SKM-1 treated with dmso at 0.1 percent for 144 hours (cell line): ENCODE measurements at regions not wholly inside any gene's neighbourhood (a gene's known extent, or its start where the extent isn't known, plus 50 kb on each side); places are given as distances from the start of the nearest gene placed in this dataset.
"Not testable (repeated sequence)": the region's sequence is repeated elsewhere in the genome, so short reads cannot be mapped to it uniquely, and the experiment has no call there.

ENCODE experiments used
- DNase-seq: peaks from one replicate; lab custom pipeline; 2025; ENCODE audit not compliant: unreplicated experiment; lab: John Stamatoyannopoulos, UW

GRCh38 chr12:84075991-84076390, 836.6 kb downstream of the SLC6A15 start:
- DNase-seq, result no peak

GRCh38 chr12:84073401-84073800, 839.2 kb downstream of the SLC6A15 start:
- no peak for DNase-seq

GRCh38 chr12:84072961-84073360, 839.6 kb downstream of the SLC6A15 start:
- no peak for DNase-seq

- DNase-seq, result no peak
These were observed 842.3 kb downstream of the SLC6A15 start for GRCh38 chr12:84070292-84070691.

GRCh38 chr12:84069699-84070098, 842.9 kb downstream of the SLC6A15 start:
- no peak for DNase-seq

GRCh38 chr12:84069198-84069597, 843.4 kb downstream of the SLC6A15 start:
- DNase-seq, result no peak

- no peak for DNase-seq
These were observed 854.5 kb downstream of the SLC6A15 start for GRCh38 chr12:84058136-84058535.

GRCh38 chr12:84054811-84055210, 857.8 kb downstream of the SLC6A15 start:
- DNase-seq, result no peak

GRCh38 chr12:84047881-84048280, 864.7 kb downstream of the SLC6A15 start:
- no peak for DNase-seq

GRCh38 chr12:84046859-84047258, 865.7 kb downstream of the SLC6A15 start:
- DNase-seq, result no peak

GRCh38 chr12:84043355-84043754, 869.2 kb downstream of the SLC6A15 start:
- DNase-seq, result no peak

GRCh38 chr12:84038242-84038641, 874.4 kb downstream of the SLC6A15 start:
- DNase-seq, result no peak

GRCh38 chr12:84036912-84037311, 875.7 kb downstream of the SLC6A15 start:
- no peak for DNase-seq

GRCh38 chr12:84035766-84036165, 876.8 kb downstream of the SLC6A15 start:
- no peak for DNase-seq

GRCh38 chr12:84034871-84035270, 877.7 kb downstream of the SLC6A15 start:
- DNase-seq, result no peak

- no peak for DNase-seq
These were observed 879.4 kb downstream of the SLC6A15 start for GRCh38 chr12:84033162-84033561.

- DNase-seq, result not testable (repeated sequence)
These were observed 893.9 kb downstream of the SLC6A15 start for GRCh38 chr12:84018556-84019179.

- DNase-seq, result no peak
These were observed 895.6 kb downstream of the SLC6A15 start for GRCh38 chr12:84016956-84017355.

- no peak for DNase-seq
These were observed 915.2 kb downstream of the SLC6A15 start for GRCh38 chr12:83997423-83997822.

- no peak for DNase-seq
These were observed 915.9 kb downstream of the SLC6A15 start for GRCh38 chr12:83996671-83997070.

GRCh38 chr12:83985084-83985483, 927.5 kb downstream of the SLC6A15 start:
- no peak for DNase-seq

GRCh38 chr12:83980398-83980797, 932.2 kb downstream of the SLC6A15 start:
- no peak for DNase-seq

- DNase-seq, result no peak
These were observed 932.8 kb downstream of the SLC6A15 start for GRCh38 chr12:83979785-83980184.
